ENCODE measurements at regions not wholly inside any gene's neighbourhood (a gene's known extent, or its start where the extent isn't known, plus 50 kb on each side); places are given as distances from the start of the nearest gene placed in this dataset.

- Histone ChIP-seq H3K27me3 (no peaks in the 10 kb centered on the region), H3K27ac (no peak overlapping the region), H3K4me3 (no peak overlapping the region), H3K36me3 (no peaks in the 10 kb centered on the region), H3K9me3 (no peaks in the 10 kb centered on the region), H3K4me1 (peaks cover 0 to 5% of the 10 kb centered on the region in 2 donors)
- intact Hi-C loops (cut with DNase I) = no loop called here
- no peak for DNase-seq (ENCODE audit: low spot score in 2 of 2)
- TF ChIP-seq CTCF (IDR thresholded peaks at IDR 0.05) = no peak
Measured at GRCh38 chr3:144160627-144161026, 189.0 kb downstream of the DIPK2A start.

DNA sequence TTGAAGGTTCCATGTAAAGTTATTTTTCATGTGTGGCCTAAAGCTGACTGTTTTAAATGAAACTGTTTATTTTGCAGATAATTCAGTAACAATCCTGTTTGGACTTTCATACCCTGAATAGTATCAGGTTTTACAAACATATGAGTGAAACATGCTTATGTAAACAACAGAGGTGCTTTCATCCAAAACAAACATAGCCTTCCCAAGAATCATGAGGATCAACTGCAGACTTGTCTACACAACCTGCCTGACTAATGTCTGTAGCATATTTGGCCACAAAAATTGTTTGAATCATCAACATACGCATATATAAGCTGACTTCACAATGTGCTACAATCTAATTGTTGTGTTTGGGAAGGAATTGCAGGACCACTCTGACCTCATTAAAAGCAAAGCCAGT, 190.4 kb downstream of the DIPK2A start:
- DNase-seq (ENCODE audit: low spot score in 2 of 2) = no peak
- intact Hi-C loops (cut with DNase I) = no loop called here
- Histone ChIP-seq H3K4me3 (no peak overlapping the region), H3K27ac (peak overlapping the region in 1 of 2 donors; percentile 44), H3K9me3 (no peaks in the 10 kb centered on the region), H3K27me3 (no peaks in the 10 kb centered on the region), H3K4me1 (peaks cover 0 to 5% of the 10 kb centered on the region in 2 donors), H3K36me3 (no peaks in the 10 kb centered on the region)
- TF ChIP-seq CTCF (IDR thresholded peaks at IDR 0.05) = no peak

DNA sequence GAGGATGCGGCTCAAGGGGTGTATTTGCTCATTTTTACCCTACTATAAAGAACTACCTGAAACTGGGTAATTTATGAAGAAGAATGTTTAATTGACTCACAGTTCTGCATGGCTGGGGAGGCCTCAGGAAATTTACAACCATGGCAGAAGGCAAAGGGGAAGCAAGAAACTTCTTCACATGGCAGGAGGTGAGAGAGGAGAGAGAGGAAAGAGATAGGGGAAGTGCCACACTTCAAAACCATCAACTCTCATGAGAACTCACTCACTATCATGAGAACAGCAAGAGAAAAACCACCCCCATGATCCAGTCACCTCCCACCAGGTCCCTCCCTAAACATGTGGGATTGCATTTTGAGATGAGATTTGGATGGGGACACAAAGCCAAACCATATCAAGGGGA, 192.7 kb downstream of the DIPK2A start:
- H3K4me1 ChIP-seq = peaks cover 0 to 5% of the 10 kb centered on the region in 2 donors
- no peak overlapping the region for H3K4me3 ChIP-seq
- intact Hi-C loops (cut with DNase I) = no loop called here
- no peaks in the 10 kb centered on the region for H3K27me3 ChIP-seq
- H3K27ac ChIP-seq = no peak overlapping the region
- H3K36me3 ChIP-seq = no peaks in the 10 kb centered on the region
- H3K9me3 ChIP-seq = no peaks in the 10 kb centered on the region
- no peak for TF ChIP-seq CTCF (IDR thresholded peaks at IDR 0.05)
- no peak for DNase-seq (ENCODE audit: low spot score in 2 of 2)

- no peak for DNase-seq (ENCODE audit: low spot score in 2 of 2)
- no peaks in the 10 kb centered on the region for H3K9me3 ChIP-seq
- H3K27ac ChIP-seq = no peak overlapping the region
- intact Hi-C loops (cut with DNase I) = no loop called here
- H3K4me1 ChIP-seq = peaks cover 0 to 5% of the 10 kb centered on the region in 2 donors
- TF ChIP-seq CTCF (IDR thresholded peaks at IDR 0.05) = no peak
- H3K27me3 ChIP-seq = no peaks in the 10 kb centered on the region
- no peaks in the 10 kb centered on the region for H3K36me3 ChIP-seq
- no peak overlapping the region for H3K4me3 ChIP-seq
Measured at GRCh38 chr3:144165482-144165881, 193.9 kb downstream of the DIPK2A start.

DNA sequence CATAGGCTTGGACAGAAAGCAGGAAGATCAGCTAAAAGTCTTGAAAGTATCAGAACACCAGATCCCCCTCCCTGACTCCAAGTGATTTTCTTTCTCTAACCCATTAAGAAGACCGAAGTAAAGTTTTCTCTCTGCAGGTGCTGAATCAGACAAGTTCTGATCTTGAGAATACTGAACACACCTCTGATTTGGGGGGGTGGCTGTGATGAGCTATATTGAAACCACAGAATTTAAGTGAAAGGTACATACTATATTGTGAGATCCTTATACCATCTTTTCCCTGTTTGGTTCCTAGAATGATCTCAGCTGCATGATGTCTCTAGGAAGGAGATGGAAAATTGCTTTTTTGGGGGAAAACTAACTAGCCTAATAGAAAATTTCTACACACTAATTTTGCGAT, 196.0 kb downstream of the DIPK2A start:
- H3K9me3 ChIP-seq = no peaks in the 10 kb centered on the region
- peaks cover 0 to 3% of the 10 kb centered on the region in 2 donors for H3K4me1 ChIP-seq
- intact Hi-C loops (cut with DNase I) = no loop called here
- no peak for TF ChIP-seq CTCF (IDR thresholded peaks at IDR 0.05)
- H3K36me3 ChIP-seq = no peaks in the 10 kb centered on the region
- H3K4me3 ChIP-seq = no peak overlapping the region
- H3K27me3 ChIP-seq = no peaks in the 10 kb centered on the region
- no peak overlapping the region for H3K27ac ChIP-seq
- DNase-seq (ENCODE audit: low spot score in 2 of 2) = no peak

DNA sequence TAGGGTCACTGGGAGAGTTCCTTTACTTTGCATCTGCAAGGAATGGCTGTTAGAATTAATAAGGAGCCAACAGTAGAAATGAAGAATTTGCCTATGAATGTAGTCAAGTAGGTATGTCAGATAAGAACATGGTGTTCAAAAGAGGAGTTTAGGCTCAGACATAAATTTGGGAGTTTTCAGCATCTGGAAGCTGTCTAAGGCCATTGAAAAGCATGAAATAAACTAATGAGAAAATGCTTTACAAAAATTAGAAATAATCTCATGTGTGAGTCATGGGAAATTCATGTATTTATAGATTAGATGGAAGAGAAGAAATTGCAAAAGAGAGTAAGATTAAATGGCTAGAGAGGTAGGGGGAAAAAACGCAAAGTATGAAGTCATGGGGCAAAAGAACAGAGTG, 201.9 kb downstream of the DIPK2A start:
- no peak overlapping the region for H3K4me3 ChIP-seq
- no peak overlapping the region for H3K27ac ChIP-seq
- no peak for TF ChIP-seq CTCF (IDR thresholded peaks at IDR 0.05)
- H3K27me3 ChIP-seq = no peaks in the 10 kb centered on the region
- DNase-seq (ENCODE audit: low spot score in 2 of 2) = no peak
- H3K36me3 ChIP-seq = no peaks in the 10 kb centered on the region
- H3K9me3 ChIP-seq = no peaks in the 10 kb centered on the region
- intact Hi-C loops (cut with DNase I) = no loop called here
- no peaks in the 10 kb centered on the region for H3K4me1 ChIP-seq
